SK-N-SH treated with all-trans-retinoic acid at 6 μM for 48 hours (cell line): ENCODE measurements at regions not wholly inside any gene's neighbourhood (a gene's known extent, or its start where the extent isn't known, plus 50 kb on each side); places are given as distances from the start of the nearest gene placed in this dataset.

ENCODE experiments used
- ATAC-seq: fragments of 200-7000 bp; cut with Tn5 transposase; 3 replicates; pipeline ENCODE4 v1.9.1; 2020; ENCODE audit warnings: mild to moderate bottlenecking, moderate library complexity
- ARNTL ChIP-seq: fragments of 450-650 bp; formaldehyde crosslinking; IDR thresholded peaks from 2 replicates; pipeline ENCODE4 v1.5.0; 2020; ENCODE audit warnings: low read depth, mild to moderate bottlenecking, moderate library complexity, borderline replicate concordance
- BACH2 ChIP-seq: fragments of 250-450 bp; sonication (Bioruptor Pico); IDR thresholded peaks from 2 replicates; pipeline ENCODE4 v1.9.0; 2021; ENCODE audit warnings: mild to moderate bottlenecking, borderline replicate concordance
- CREB5 ChIP-seq: fragments of 250-450 bp; sonication (Bioruptor Pico); IDR thresholded peaks from 2 replicates; pipeline ENCODE4 v1.5.1; 2020; ENCODE audit warnings: low read depth, mild to moderate bottlenecking, moderate library complexity
- ESRRG ChIP-seq: fragments of 250-450 bp; sonication (Bioruptor Pico); IDR thresholded peaks from 2 replicates; pipeline ENCODE4 v1.6.1; 2021; ENCODE audit warnings: mild to moderate bottlenecking
- GLIS3 ChIP-seq: fragments of 250-450 bp; sonication (Bioruptor Pico); IDR thresholded peaks from 2 replicates; pipeline ENCODE4 v1.5.0; 2020; ENCODE audit warnings: mild to moderate bottlenecking, moderate library complexity
- ISL1 ChIP-seq: fragments of 250-450 bp; sonication (Bioruptor Pico); IDR thresholded peaks from 2 replicates; pipeline ENCODE4 v2.1.2; 2022; ENCODE audit warnings: mild to moderate bottlenecking, moderate library complexity
- OSR1 ChIP-seq: fragments of 250-450 bp; sonication (Bioruptor Pico); IDR thresholded peaks from 2 replicates; pipeline ENCODE4 v1.8.0; 2022; ENCODE audit warnings: moderate library complexity, mild to moderate bottlenecking, inconsistent platforms
- PPARA ChIP-seq: fragments of 250-450 bp; sonication (Bioruptor Pico); IDR thresholded peaks from 2 replicates; pipeline ENCODE4 v1.5.0; 2020; ENCODE audit warnings: mild to moderate bottlenecking, borderline replicate concordance
- RARB ChIP-seq: fragments of 250-450 bp; sonication (Bioruptor Pico); IDR thresholded peaks from 2 replicates; pipeline ENCODE4 v1.8.0; 2021; ENCODE audit warnings: mild to moderate bottlenecking, moderate library complexity
- SNAI2 ChIP-seq: fragments of 250-450 bp; sonication (Bioruptor Pico); IDR thresholded peaks from 2 replicates; pipeline ENCODE4 v1.5.0; 2020; ENCODE audit warnings: mild to moderate bottlenecking, moderate library complexity
- TCF4 ChIP-seq: fragments of 250-450 bp; sonication (Bioruptor Pico); IDR thresholded peaks from 2 replicates; pipeline ENCODE4 v1.8.0; 2021; ENCODE audit warnings: mild to moderate bottlenecking, moderate library complexity, borderline replicate concordance
- TOX ChIP-seq: fragments of 250-450 bp; sonication (Bioruptor Pico); IDR thresholded peaks from 2 replicates; pipeline ENCODE4 v1.8.0; 2021; ENCODE audit warnings: mild to moderate bottlenecking, moderate library complexity, borderline replicate concordance
- ZC3H10 ChIP-seq: fragments of 250-450 bp; sonication (Bioruptor Pico); IDR thresholded peaks from 2 replicates; pipeline ENCODE4 v1.5.1; 2021; ENCODE audit warnings: mild to moderate bottlenecking, moderate library complexity
- ZFP3 ChIP-seq: fragments of 250-450 bp; sonication (Bioruptor Pico); IDR thresholded peaks from 2 replicates; pipeline ENCODE4 v1.5.0; 2020; ENCODE audit warnings: mild to moderate bottlenecking, moderate library complexity
- ZFP30 ChIP-seq: fragments of 450-650 bp; formaldehyde crosslinking; IDR thresholded peaks from 2 replicates; pipeline ENCODE4 v1.5.0; 2022; ENCODE audit warnings: mild to moderate bottlenecking, moderate library complexity
- ZNF565 ChIP-seq: fragments of 450-650 bp; formaldehyde crosslinking; conservative IDR thresholded peaks from 2 replicates; pipeline ENCODE4 v1.5.0; 2020; ENCODE audit warnings: low read depth, mild to moderate bottlenecking, moderate library complexity
- ZNF8 ChIP-seq: fragments of 450-650 bp; formaldehyde crosslinking; IDR thresholded peaks from 2 replicates; pipeline ENCODE4 v1.5.0; 2020; ENCODE audit warnings: mild to moderate bottlenecking, moderate library complexity
- TF ChIP-seq, protein P1 (sequence below): fragments of 250-450 bp; sonication (Bioruptor Pico); IDR thresholded peaks from 2 replicates; pipeline ENCODE4 v1.5.0; 2020; ENCODE audit warnings: mild to moderate bottlenecking, moderate library complexity
- TF ChIP-seq, protein P2 (sequence below): fragments of 250-450 bp; sonication (Bioruptor Pico); IDR thresholded peaks from 2 replicates; pipeline ENCODE4 v1.5.1; 2021; ENCODE audit warnings: mild to moderate bottlenecking, moderate library complexity
- TF ChIP-seq, protein P3 (sequence below): fragments of 250-450 bp; sonication (Bioruptor Pico); IDR thresholded peaks from 2 replicates; pipeline ENCODE4 v1.8.0; 2020; ENCODE audit warnings: mild to moderate bottlenecking, moderate library complexity, borderline replicate concordance

DNA sequence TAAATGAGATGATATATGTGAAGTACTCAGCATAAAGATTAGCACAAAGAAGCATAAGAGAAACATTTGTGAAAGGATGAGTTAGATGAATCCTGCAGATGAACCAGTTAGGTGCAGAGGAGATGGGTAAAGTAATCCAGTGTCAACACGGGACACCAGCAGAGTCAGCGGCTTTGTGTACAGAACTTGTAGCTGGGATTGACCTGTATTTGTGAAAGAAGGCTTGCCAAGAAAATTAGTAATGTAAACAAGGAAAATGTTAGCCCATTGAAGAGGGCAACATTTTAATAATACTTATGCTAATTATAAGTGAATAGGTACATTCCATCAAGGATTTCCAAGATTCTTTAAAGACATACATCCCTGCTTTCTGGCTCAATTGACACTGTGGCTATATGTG lies 255.7 kb downstream of the PTEN start (continued):
- TF ChIP-seq, protein P1, sequence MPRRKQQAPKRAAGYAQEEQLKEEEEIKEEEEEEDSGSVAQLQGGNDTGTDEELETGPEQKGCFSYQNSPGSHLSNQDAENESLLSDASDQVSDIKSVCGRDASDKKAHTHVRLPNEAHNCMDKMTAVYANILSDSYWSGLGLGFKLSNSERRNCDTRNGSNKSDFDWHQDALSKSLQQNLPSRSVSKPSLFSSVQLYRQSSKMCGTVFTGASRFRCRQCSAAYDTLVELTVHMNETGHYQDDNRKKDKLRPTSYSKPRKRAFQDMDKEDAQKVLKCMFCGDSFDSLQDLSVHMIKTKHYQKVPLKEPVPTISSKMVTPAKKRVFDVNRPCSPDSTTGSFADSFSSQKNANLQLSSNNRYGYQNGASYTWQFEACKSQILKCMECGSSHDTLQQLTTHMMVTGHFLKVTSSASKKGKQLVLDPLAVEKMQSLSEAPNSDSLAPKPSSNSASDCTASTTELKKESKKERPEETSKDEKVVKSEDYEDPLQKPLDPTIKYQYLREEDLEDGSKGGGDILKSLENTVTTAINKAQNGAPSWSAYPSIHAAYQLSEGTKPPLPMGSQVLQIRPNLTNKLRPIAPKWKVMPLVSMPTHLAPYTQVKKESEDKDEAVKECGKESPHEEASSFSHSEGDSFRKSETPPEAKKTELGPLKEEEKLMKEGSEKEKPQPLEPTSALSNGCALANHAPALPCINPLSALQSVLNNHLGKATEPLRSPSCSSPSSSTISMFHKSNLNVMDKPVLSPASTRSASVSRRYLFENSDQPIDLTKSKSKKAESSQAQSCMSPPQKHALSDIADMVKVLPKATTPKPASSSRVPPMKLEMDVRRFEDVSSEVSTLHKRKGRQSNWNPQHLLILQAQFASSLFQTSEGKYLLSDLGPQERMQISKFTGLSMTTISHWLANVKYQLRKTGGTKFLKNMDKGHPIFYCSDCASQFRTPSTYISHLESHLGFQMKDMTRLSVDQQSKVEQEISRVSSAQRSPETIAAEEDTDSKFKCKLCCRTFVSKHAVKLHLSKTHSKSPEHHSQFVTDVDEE (CRISPR knock-in tag): no peak
- TF ChIP-seq RARB (CRISPR knock-in tag) (no peak), ZC3H10 (CRISPR knock-in tag) (no peak)

- no peak for TF ChIP-seq OSR1 (CRISPR knock-in tag)
- TF ChIP-seq, protein P2, sequence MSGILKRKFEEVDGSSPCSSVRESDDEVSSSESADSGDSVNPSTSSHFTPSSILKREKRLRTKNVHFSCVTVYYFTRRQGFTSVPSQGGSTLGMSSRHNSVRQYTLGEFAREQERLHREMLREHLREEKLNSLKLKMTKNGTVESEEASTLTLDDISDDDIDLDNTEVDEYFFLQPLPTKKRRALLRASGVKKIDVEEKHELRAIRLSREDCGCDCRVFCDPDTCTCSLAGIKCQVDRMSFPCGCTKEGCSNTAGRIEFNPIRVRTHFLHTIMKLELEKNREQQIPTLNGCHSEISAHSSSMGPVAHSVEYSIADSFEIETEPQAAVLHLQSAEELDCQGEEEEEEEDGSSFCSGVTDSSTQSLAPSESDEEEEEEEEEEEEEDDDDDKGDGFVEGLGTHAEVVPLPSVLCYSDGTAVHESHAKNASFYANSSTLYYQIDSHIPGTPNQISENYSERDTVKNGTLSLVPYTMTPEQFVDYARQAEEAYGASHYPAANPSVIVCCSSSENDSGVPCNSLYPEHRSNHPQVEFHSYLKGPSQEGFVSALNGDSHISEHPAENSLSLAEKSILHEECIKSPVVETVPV: no peak
- TF ChIP-seq, protein P3, sequence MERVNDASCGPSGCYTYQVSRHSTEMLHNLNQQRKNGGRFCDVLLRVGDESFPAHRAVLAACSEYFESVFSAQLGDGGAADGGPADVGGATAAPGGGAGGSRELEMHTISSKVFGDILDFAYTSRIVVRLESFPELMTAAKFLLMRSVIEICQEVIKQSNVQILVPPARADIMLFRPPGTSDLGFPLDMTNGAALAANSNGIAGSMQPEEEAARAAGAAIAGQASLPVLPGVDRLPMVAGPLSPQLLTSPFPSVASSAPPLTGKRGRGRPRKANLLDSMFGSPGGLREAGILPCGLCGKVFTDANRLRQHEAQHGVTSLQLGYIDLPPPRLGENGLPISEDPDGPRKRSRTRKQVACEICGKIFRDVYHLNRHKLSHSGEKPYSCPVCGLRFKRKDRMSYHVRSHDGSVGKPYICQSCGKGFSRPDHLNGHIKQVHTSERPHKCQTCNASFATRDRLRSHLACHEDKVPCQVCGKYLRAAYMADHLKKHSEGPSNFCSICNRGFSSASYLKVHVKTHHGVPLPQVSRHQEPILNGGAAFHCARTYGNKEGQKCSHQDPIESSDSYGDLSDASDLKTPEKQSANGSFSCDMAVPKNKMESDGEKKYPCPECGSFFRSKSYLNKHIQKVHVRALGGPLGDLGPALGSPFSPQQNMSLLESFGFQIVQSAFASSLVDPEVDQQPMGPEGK (CRISPR knock-in tag): no peak
- no peak for TF ChIP-seq ZFP3 (CRISPR knock-in tag)
- TF ChIP-seq CREB5 (CRISPR knock-in tag): no peak
- no peak for TF ChIP-seq SNAI2 (CRISPR knock-in tag)
- TF ChIP-seq PPARA (CRISPR knock-in tag): no peak
- TF ChIP-seq, protein P1 (CRISPR knock-in tag): no peak
- no peak for TF ChIP-seq BACH2 (CRISPR knock-in tag)
- TF ChIP-seq ZFP30 (CRISPR knock-in tag): no peak
- TF ChIP-seq GLIS3: no peak
- no peak for TF ChIP-seq ESRRG (CRISPR knock-in tag)
- no peak for TF ChIP-seq TCF4 (CRISPR knock-in tag)
- no peak for TF ChIP-seq RARB (CRISPR knock-in tag)
- TF ChIP-seq ARNTL (CRISPR knock-in tag): no peak
- no peak for TF ChIP-seq TOX (CRISPR knock-in tag)
- TF ChIP-seq ZC3H10 (CRISPR knock-in tag): no peak
- TF ChIP-seq ZNF8 (CRISPR knock-in tag): no peak
- no peak for TF ChIP-seq ISL1 (CRISPR knock-in tag)
- no peak for TF ChIP-seq ZNF565 (CRISPR knock-in tag)
- no peak for ATAC-seq
Measured at GRCh38 chr10:88120075-88120474, 256.6 kb downstream of the PTEN start.

DNA sequence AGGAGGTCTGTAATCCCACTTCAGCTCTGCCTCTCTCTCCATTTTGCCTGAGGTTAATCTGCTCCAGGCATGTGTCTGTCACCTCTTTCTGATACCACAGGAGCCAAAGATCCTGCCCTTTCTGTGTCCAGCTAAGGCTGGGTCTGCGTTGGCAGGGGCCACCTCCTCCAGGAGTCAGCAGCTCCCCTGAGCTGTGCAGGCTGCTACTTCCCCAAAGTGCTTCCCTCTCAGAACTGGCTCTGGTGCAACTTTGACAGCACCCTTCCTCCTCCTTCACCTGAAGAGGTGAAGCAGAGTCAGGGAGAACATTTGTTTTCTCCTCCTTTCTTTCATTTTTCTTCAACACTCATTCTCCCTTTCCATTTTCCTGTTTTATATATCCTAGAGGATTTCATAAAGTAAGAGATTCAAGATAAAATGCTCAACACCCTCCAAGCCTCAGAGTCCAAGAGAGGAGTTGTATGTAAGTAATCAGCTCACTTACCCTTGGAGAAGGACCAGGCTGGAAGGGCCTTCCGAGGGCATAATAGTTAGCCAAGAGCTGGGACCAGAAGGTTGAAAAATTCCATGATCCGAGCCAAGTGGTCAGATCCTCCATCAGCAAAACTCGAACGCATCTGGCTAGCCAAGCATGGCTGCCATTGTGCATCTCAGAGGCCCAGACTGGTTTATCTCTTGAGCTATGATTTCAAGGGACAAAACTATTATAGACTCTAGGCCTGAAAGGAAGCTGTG lies 257.3 kb downstream of the PTEN start:
- ATAC-seq: no peak
- TF ChIP-seq BACH2 (CRISPR knock-in tag): no peak
